ENCODE measurements at regions not wholly inside any gene's neighbourhood (a gene's known extent, or its start where the extent isn't known, plus 50 kb on each side); places are given as distances from the start of the nearest gene placed in this dataset.

DNA sequence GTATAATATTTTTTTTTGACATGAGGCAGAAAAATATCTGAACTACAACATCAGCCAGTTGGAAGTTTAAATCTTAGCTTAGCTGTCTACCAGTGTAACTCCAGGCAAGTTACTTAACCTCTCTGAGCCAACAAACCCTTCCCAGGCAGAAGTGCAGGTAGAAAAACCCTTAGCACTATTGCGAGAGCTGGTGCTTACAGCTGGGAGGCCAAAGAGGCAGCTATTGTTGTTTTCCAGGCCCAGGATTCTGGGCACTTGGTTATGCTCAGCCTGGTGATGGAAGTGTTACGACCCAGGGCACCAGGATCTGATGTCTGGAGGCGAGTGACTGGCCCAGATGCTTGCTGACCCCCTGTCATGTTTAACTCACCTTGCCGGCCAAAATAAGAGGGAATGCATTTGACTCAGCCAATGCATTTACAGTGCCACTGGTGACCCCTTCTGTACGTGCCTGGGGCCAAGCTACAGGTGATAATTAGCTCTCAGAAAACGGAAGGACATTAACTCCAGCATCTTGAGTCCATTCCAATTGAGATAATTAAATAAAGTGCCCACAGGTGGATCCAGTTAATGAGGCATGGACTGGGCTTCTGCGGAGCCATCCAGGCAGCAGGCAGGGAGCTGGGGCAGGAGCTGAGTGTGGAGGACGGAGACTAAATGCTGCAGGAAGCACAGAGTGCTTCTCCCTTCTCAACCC, 126.5 kb upstream of the HABP2 start:
- no peaks in the 10 kb centered on the region for H3K27me3 ChIP-seq
- no peaks in the 10 kb centered on the region for H3K36me3 ChIP-seq
- no peak for ATAC-seq
- no peak for DNase-seq
- no peak overlapping the region for H3K4me3 ChIP-seq
- intact Hi-C loops (cut with DNase I): no loop called here
- WGBS (ENCODE audit: insufficient coverage, low coverage, low lambda C conversion rate, missing lambda C conversion rate): 86% methylated on average over 5 of the region's 8 CpGs
- no peaks in the 10 kb centered on the region for H3K4me1 ChIP-seq
- no peak overlapping the region for H3K27ac ChIP-seq
- H3K9me3 ChIP-seq: no peaks in the 10 kb centered on the region
- TF ChIP-seq CTCF (IDR thresholded peaks at IDR 0.05) (no peak), POLR2A (IDR thresholded peaks at IDR 0.05) (no peak)

DNA sequence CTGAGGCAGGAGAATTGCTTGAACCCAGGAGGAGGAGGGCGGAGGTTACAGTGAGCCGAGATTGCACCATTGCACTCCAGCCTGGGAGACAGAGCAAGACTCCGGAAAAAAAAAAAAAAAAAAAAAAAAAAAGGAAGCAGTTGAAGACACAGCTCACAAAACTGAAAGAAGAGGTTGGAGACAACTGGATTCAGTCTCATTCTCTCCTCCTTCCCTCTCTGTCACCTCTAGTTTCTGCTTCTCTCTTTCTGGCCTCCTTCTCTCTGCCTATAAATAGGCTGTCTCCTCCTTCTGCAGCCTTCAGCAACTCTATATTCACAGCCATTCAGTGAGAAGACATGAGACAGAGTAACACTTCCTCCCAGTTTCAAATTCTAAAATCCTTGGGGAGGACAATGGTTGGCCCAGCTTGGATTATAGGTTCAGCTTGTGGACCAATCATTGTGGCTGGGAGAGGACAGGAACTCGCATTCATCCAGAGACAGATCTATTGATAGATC, 125.6 kb upstream of the HABP2 start:
- Histone ChIP-seq H3K27ac (no peak overlapping the region), H3K4me3 (no peak overlapping the region), H3K4me1 (no peaks in the 10 kb centered on the region), H3K27me3 (no peaks in the 10 kb centered on the region), H3K9me3 (no peaks in the 10 kb centered on the region), H3K36me3 (no peaks in the 10 kb centered on the region)
- ATAC-seq (peak; percentile 26 to 46 (median 32)), DNase-seq (no peak)
- intact Hi-C loops (cut with DNase I): no loop called here
- TF ChIP-seq CTCF (IDR thresholded peaks at IDR 0.05): no peak
- no peak for TF ChIP-seq POLR2A (IDR thresholded peaks at IDR 0.05)
- 66% methylated on average over 4 of the region's 4 CpGs for WGBS (ENCODE audit: insufficient coverage, low coverage, low lambda C conversion rate, missing lambda C conversion rate)

GRCh38 chr10:113427811-113428558, 124.9 kb upstream of the HABP2 start:
- DNase-seq (no peak), ATAC-seq (no peak)
- WGBS (ENCODE audit: insufficient coverage, low coverage, low lambda C conversion rate, missing lambda C conversion rate): 82% methylated on average over 5 of the region's 5 CpGs
- TF ChIP-seq POLR2A (IDR thresholded peaks at IDR 0.05) (no peak), CTCF (IDR thresholded peaks at IDR 0.05) (no peak)
- Histone ChIP-seq H3K9me3 (no peaks in the 10 kb centered on the region), H3K36me3 (no peaks in the 10 kb centered on the region), H3K27ac (no peak overlapping the region), H3K4me1 (no peaks in the 10 kb centered on the region), H3K27me3 (no peaks in the 10 kb centered on the region), H3K4me3 (no peak overlapping the region)
- intact Hi-C loops (cut with DNase I): no loop called here

GRCh38 chr10:113430634-113431397, 122.0 kb upstream of the HABP2 start:
- DNase-seq (no peak), ATAC-seq (no peak)
- Histone ChIP-seq H3K9me3 (no peaks in the 10 kb centered on the region), H3K36me3 (no peaks in the 10 kb centered on the region), H3K4me1 (peaks cover 0 to 22% (median 8%) of the 10 kb centered on the region in 4 donors), H3K27me3 (no peaks in the 10 kb centered on the region), H3K4me3 (no peak overlapping the region), H3K27ac (no peak overlapping the region)
- intact Hi-C loops (cut with DNase I): no loop called here
- TF ChIP-seq POLR2A (IDR thresholded peaks at IDR 0.05) (no peak), CTCF (IDR thresholded peaks at IDR 0.05) (no peak)
- 77% methylated on average over 5 of the region's 6 CpGs for WGBS (ENCODE audit: insufficient coverage, low coverage, low lambda C conversion rate, missing lambda C conversion rate)

Data from right lobe of liver (tissue), 6 donors.